ENCODE measurements at regions not wholly inside any gene's neighbourhood (a gene's known extent, or its start where the extent isn't known, plus 50 kb on each side); places are given as distances from the start of the nearest gene placed in this dataset.

- TF ChIP-seq CREB1 (CRISPR knock-in tag; IDR thresholded peaks at IDR 0.05) (no peak), TEAD4 (CRISPR knock-in tag; IDR thresholded peaks at IDR 0.05) (no peak), ZNF317 (CRISPR knock-in tag; IDR thresholded peaks at IDR 0.05; ENCODE audit: borderline replicate concordance, low read depth) (no peak), CTCF (IDR thresholded peaks at IDR 0.05) (no peak), JUN (CRISPR knock-in tag; IDR thresholded peaks at IDR 0.05) (no peak)
These were observed 390.0 kb upstream of the NR2F2 start for GRCh38 chr15:95940431-95940985.
